WTC11 (cell line): ENCODE measurements at regions not wholly inside any gene's neighbourhood (a gene's known extent, or its start where the extent isn't known, plus 50 kb on each side); places are given as distances from the start of the nearest gene placed in this dataset.

Source experiments
- ELF4 ChIP-seq: sonication (generic); formaldehyde crosslinking; IDR thresholded peaks from 2 replicates; pipeline ENCODE4 v1.8.1; 2022; ENCODE audit warnings: low read depth, mild to moderate bottlenecking, moderate library complexity, missing genetic modification reagents
- MAX ChIP-seq: sonication (generic); formaldehyde crosslinking; IDR thresholded peaks from 2 replicates; pipeline ENCODE4 v1.8.0; 2022; ENCODE audit warnings: mild to moderate bottlenecking, missing genetic modification reagents
- MYBL2 ChIP-seq: sonication (generic); formaldehyde crosslinking; IDR thresholded peaks from 2 replicates; pipeline ENCODE4 v1.8.1; 2023; ENCODE audit warnings: mild to moderate bottlenecking, moderate library complexity, missing genetic modification reagents
- NFE2L1 ChIP-seq: sonication (generic); formaldehyde crosslinking; IDR thresholded peaks from 2 replicates; pipeline ENCODE4 v1.8.1; 2023; ENCODE audit warnings: missing genetic modification reagents
- NFYB ChIP-seq: sonication (generic); formaldehyde crosslinking; conservative IDR thresholded peaks from 2 replicates; pipeline ENCODE4 v1.8.0; 2022; ENCODE audit warnings: low read depth, missing genetic modification reagents
- RORB ChIP-seq: fragments of 250-450 bp; sonication (Bioruptor Pico); IDR thresholded peaks from 2 replicates; pipeline ENCODE4 v1.9.0; 2021; ENCODE audit warnings: mild to moderate bottlenecking
- ZNF219 ChIP-seq: sonication (generic); formaldehyde crosslinking; IDR thresholded peaks from 2 replicates; pipeline ENCODE4 v1.8.0; 2023; ENCODE audit warnings: missing genetic modification reagents, mild to moderate bottlenecking, borderline replicate concordance
- ZSCAN18 ChIP-seq: fragments of 250-450 bp; sonication (Bioruptor Pico); IDR thresholded peaks from 2 replicates; pipeline ENCODE4 v2.1.2; 2022; ENCODE audit warnings: mild to moderate bottlenecking, moderate library complexity
- TF ChIP-seq, protein P1 (sequence below): fragments of 200-600 bp; IDR thresholded peaks from 2 replicates; pipeline ENCODE4 v1.8.0; 2022; ENCODE audit warnings: antibody characterized with exemption

GRCh38 chr5:20605732-20606525 is 617.9 kb upstream of the CDH18 start:
- TF ChIP-seq, protein P1, sequence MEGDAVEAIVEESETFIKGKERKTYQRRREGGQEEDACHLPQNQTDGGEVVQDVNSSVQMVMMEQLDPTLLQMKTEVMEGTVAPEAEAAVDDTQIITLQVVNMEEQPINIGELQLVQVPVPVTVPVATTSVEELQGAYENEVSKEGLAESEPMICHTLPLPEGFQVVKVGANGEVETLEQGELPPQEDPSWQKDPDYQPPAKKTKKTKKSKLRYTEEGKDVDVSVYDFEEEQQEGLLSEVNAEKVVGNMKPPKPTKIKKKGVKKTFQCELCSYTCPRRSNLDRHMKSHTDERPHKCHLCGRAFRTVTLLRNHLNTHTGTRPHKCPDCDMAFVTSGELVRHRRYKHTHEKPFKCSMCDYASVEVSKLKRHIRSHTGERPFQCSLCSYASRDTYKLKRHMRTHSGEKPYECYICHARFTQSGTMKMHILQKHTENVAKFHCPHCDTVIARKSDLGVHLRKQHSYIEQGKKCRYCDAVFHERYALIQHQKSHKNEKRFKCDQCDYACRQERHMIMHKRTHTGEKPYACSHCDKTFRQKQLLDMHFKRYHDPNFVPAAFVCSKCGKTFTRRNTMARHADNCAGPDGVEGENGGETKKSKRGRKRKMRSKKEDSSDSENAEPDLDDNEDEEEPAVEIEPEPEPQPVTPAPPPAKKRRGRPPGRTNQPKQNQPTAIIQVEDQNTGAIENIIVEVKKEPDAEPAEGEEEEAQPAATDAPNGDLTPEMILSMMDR = no peak
- TF ChIP-seq MAX (CRISPR knock-in tag) (no peak), ELF4 (CRISPR knock-in tag) (no peak), RORB (CRISPR knock-in tag) (no peak), ZSCAN18 (CRISPR knock-in tag) (no peak), NFYB (CRISPR knock-in tag) (no peak), NFE2L1 (no peak), ZNF219 (CRISPR knock-in tag) (no peak), MYBL2 (CRISPR knock-in tag) (no peak)
